MM.1S (cell line): ENCODE measurements at regions not wholly inside any gene's neighbourhood (a gene's known extent, or its start where the extent isn't known, plus 50 kb on each side); places are given as distances from the start of the nearest gene placed in this dataset.

Experiments used
- DNase-seq: peaks from one replicate; pipeline ENCODE4 v3.0.0-alpha.2; 2015
- H2AFZ ChIP-seq: fragments of 300-600 bp; sonication (generic); 2 replicates; pipeline ENCODE4 v1.6.0; 2016; ENCODE audit warnings: antibody characterized with exemption, low read length
- H3F3A ChIP-seq: fragments of 300-600 bp; sonication (generic); 2 replicates; pipeline ENCODE4 v1.6.1; 2016; ENCODE audit warnings: mild to moderate bottlenecking, antibody characterized with exemption, low read length, moderate library complexity, mixed read lengths; ENCODE audit not compliant: insufficient read depth
- H3K27ac ChIP-seq: fragments of 300-600 bp; sonication (generic); 2 replicates; pipeline ENCODE4 v1.5.1; 2016; ENCODE audit warnings: mild to moderate bottlenecking, low read length
- H3K27me3 ChIP-seq: fragments of 300-600 bp; sonication (generic); replicated peaks from 2 replicates; pipeline ENCODE4 v1.6.0; 2016; ENCODE audit warnings: low read length; ENCODE audit not compliant: insufficient read depth
- H3K36me3 ChIP-seq: fragments of 300-600 bp; sonication (generic); replicated peaks from 2 replicates; pipeline ENCODE4 v1.6.1; 2016; ENCODE audit warnings: mild to moderate bottlenecking, low read length, mixed read lengths; ENCODE audit not compliant: insufficient read depth
- H3K4me1 ChIP-seq: fragments of 300-600 bp; sonication (generic); 2 replicates; pipeline ENCODE4 v1.6.1; 2016; ENCODE audit warnings: low read length, mixed read lengths
- H3K4me2 ChIP-seq: fragments of 300-600 bp; sonication (generic); 2 replicates; pipeline ENCODE4 v1.6.0; 2016; ENCODE audit warnings: low read depth, low read length
- H3K4me3 ChIP-seq: fragments of 300-600 bp; sonication (generic); 2 replicates; pipeline ENCODE4 v1.5.1; 2016; ENCODE audit warnings: low read length, mixed read lengths
- H3K79me2 ChIP-seq: fragments of 300-600 bp; sonication (generic); 2 replicates; pipeline ENCODE4 v1.6.1; 2016; ENCODE audit warnings: mixed run types, low read length, mixed read lengths
- H3K9ac ChIP-seq: fragments of 300-600 bp; sonication (generic); 2 replicates; pipeline ENCODE4 v1.6.1; 2016; ENCODE audit warnings: low read length, mixed read lengths
- H3K9me2 ChIP-seq: fragments of 300-600 bp; sonication (generic); replicated peaks from 2 replicates; pipeline ENCODE4 v1.6.1; 2016; ENCODE audit warnings: mild to moderate bottlenecking, low read length, mixed read lengths; ENCODE audit not compliant: insufficient read depth
- H3K9me3 ChIP-seq: fragments of 300-600 bp; sonication (generic); replicated peaks from 2 replicates; pipeline ENCODE4 v1.6.1; 2016; ENCODE audit warnings: mild to moderate bottlenecking, low read length, mixed read lengths; ENCODE audit not compliant: insufficient read depth
- H4K20me1 ChIP-seq: fragments of 300-600 bp; sonication (generic); 2 replicates; pipeline ENCODE4 v1.6.1; 2016; ENCODE audit warnings: mild to moderate bottlenecking, low read length, moderate library complexity, mixed read lengths; ENCODE audit not compliant: insufficient read depth
- CTCF ChIP-seq: fragments of 300-600 bp; sonication (generic); IDR thresholded peaks from 2 replicates; pipeline ENCODE4 v1.5.1; 2016; ENCODE audit warnings: antibody characterized with exemption, low read length, mixed read lengths
- EZH2 ChIP-seq: fragments of 300-600 bp; sonication (generic); optimal IDR thresholded peaks from 2 replicates; pipeline ENCODE3; 2017; ENCODE audit warnings: low read depth, mild to moderate bottlenecking, antibody characterized with exemption, low read length, mixed read lengths
- EZH2phosphoT487 ChIP-seq: fragments of 300-600 bp; sonication (generic); IDR thresholded peaks from 2 replicates; pipeline ENCODE4 v1.6.1; 2018; ENCODE audit warnings: antibody characterized with exemption, low read length

- no peaks in the 10 kb centered on the region for H3K79me2 ChIP-seq
- TF ChIP-seq EZH2 (no peak), CTCF (no peak), EZH2phosphoT487 (no peak)
- no peaks in the 10 kb centered on the region for H3K27me3 ChIP-seq
- H3K9me3 ChIP-seq = no peaks in the 10 kb centered on the region
- no peak overlapping the region for H3K9ac ChIP-seq
- H3K9me2 ChIP-seq = no peaks in the 10 kb centered on the region
- no peak overlapping the region for H3K27ac ChIP-seq
- no peaks in the 10 kb centered on the region for H3K4me1 ChIP-seq
- no peak overlapping the region for H3K4me3 ChIP-seq
- no peaks in the 10 kb centered on the region for H3F3A ChIP-seq
- no peaks in the 10 kb centered on the region for H4K20me1 ChIP-seq
- no peaks in the 10 kb centered on the region for H3K36me3 ChIP-seq
- DNase-seq = no peak
- no peak overlapping the region for H3K4me2 ChIP-seq
- no peak overlapping the region for H2AFZ ChIP-seq
These were observed 432.2 kb upstream of the KLF6 start for GRCh38 chr10:4217187-4217586.

GRCh38 chr10:4216726-4217125 is 431.7 kb upstream of the KLF6 start:
- Histone ChIP-seq H3K79me2 (no peaks in the 10 kb centered on the region), H3K4me3 (no peak overlapping the region), H3F3A (no peaks in the 10 kb centered on the region), H3K9me2 (no peaks in the 10 kb centered on the region), H3K4me2 (no peak overlapping the region), H3K9me3 (no peaks in the 10 kb centered on the region), H3K27ac (no peak overlapping the region), H3K27me3 (no peaks in the 10 kb centered on the region), H3K4me1 (no peaks in the 10 kb centered on the region), H2AFZ (no peak overlapping the region), H3K36me3 (no peaks in the 10 kb centered on the region), H3K9ac (no peak overlapping the region), H4K20me1 (no peaks in the 10 kb centered on the region)
- no peak for DNase-seq
- no peak for TF ChIP-seq CTCF
- TF ChIP-seq EZH2phosphoT487 = no peak
- TF ChIP-seq EZH2 = no peak

- H3K36me3 ChIP-seq = no peaks in the 10 kb centered on the region
- no peaks in the 10 kb centered on the region for H3K9me3 ChIP-seq
- no peak overlapping the region for H3K4me2 ChIP-seq
- DNase-seq = no peak
- no peak overlapping the region for H3K9ac ChIP-seq
- no peak overlapping the region for H2AFZ ChIP-seq
- no peaks in the 10 kb centered on the region for H4K20me1 ChIP-seq
- no peak overlapping the region for H3K4me3 ChIP-seq
- no peaks in the 10 kb centered on the region for H3K27me3 ChIP-seq
- H3F3A ChIP-seq = no peaks in the 10 kb centered on the region
- no peaks in the 10 kb centered on the region for H3K9me2 ChIP-seq
- no peaks in the 10 kb centered on the region for H3K79me2 ChIP-seq
- no peak overlapping the region for H3K27ac ChIP-seq
- no peak for TF ChIP-seq EZH2phosphoT487
- TF ChIP-seq EZH2 = no peak
- TF ChIP-seq CTCF = no peak
- no peaks in the 10 kb centered on the region for H3K4me1 ChIP-seq
These were observed 431.1 kb upstream of the KLF6 start for GRCh38 chr10:4215963-4216575.
